Heart left ventricle (tissue), 16 donors: ENCODE measurements at regions not wholly inside any gene's neighbourhood (a gene's known extent, or its start where the extent isn't known, plus 50 kb on each side); places are given as distances from the start of the nearest gene placed in this dataset.

ENCODE experiments used
- ATAC-seq, 4 donors: fragments of 200-7000 bp; cut with Tn5 transposase; one replicate each; pipeline ENCODE4 v1.9.1; 2020 to 2022; ENCODE audit warnings: moderate library complexity in 4 of 4, mild to moderate bottlenecking in 3 of 4, moderate number of reproducible peaks in 1 of 4
- DNase-seq, 5 donors: peaks; one replicate each; pipeline ENCODE4 v3.0.0-alpha.2; 2020
- H3K27ac ChIP-seq, 12 donors: fragments of 200-600 bp; sonication (generic) in 4 of 12; one replicate each; pipeline versions ENCODE4 v1.5.0 to v1.8.0; 2016 to 2022; ENCODE audit warnings: mild to moderate bottlenecking in 2 of 12
- H3K27me3 ChIP-seq, 9 donors: fragments of 200-600 bp; sonication (generic) in 2 of 9; one replicate each; pipeline versions ENCODE4 v1.5.1 to v1.8.0; 2016 to 2022; ENCODE audit warnings: mild to moderate bottlenecking in 3 of 9
- H3K36me3 ChIP-seq, 9 donors: fragments of 200-600 bp; sonication (generic) in 2 of 9; one replicate each; pipeline versions ENCODE4 v1.5.0 to v1.8.0; 2018 to 2022; ENCODE audit warnings: mild to moderate bottlenecking in 2 of 9
- H3K4me1 ChIP-seq, 12 donors: fragments of 200-600 bp; sonication (generic) in 4 of 12; one replicate each; pipeline versions ENCODE4 v1.5.0 to v1.8.0; 2016 to 2022; ENCODE audit warnings: mild to moderate bottlenecking in 3 of 12
- H3K4me3 ChIP-seq, 12 donors: fragments of 200-600 bp; sonication (generic) in 4 of 12; one replicate each; pipeline versions ENCODE4 v1.5.0 to v1.8.0; 2017 to 2022; ENCODE audit warnings: mild to moderate bottlenecking in 9 of 12, moderate library complexity in 4 of 12
- H3K9me3 ChIP-seq, 12 donors: fragments of 200-600 bp; sonication (generic) in 4 of 12; one replicate each; pipeline versions ENCODE4 v1.5.0 to v1.8.0; 2016 to 2022; ENCODE audit warnings: mild to moderate bottlenecking in 1 of 12
- CTCF ChIP-seq, 12 donors: fragments of 200-600 bp; sonication (generic) in 4 of 12; IDR thresholded peaks; one replicate each; pipeline versions ENCODE4 v1.5.0 to v1.8.0; 2018 to 2022; ENCODE audit warnings: antibody characterized with exemption in 12 of 12, mild to moderate bottlenecking in 5 of 12
- POLR2A ChIP-seq, 2 donors: fragments of 450-650 bp; IDR thresholded peaks; one replicate each; pipeline ENCODE4 v1.6.1; 2017; ENCODE audit warnings: antibody characterized with exemption in 2 of 2, mild to moderate bottlenecking in 2 of 2, moderate library complexity in 2 of 2
- WGBS, 4 donors: extraction: QIAGEN DNeasy Blood & Tissue Kit in 2 of 4; methylation state at CpG; one replicate each; pipeline versions ENCODE4 v1.1.5 to v1.1.7; 2013 to 2018; 5-methylcytosine and 5-hydroxymethylcytosine counted together
- intact Hi-C, 10 donors: fragments of 100-400 bp; cut with DNase I; formaldehyde crosslinking; loops; one replicate each; pipeline versions ENCODE4 v1.11.1 to v1.14.2; 2022
- donor health status: ischemic (EF 13 %, LVEDD 7.1; RV severe dilation, severe dysfunction).
- donor health status: healthy with polysubstance abuse.
- donor health status: DM: no; HTN: yes; CAD: no.
- donor health status: DM: no; HTN: no; CAD: no.
- donor health status: ischemic (EF 25% LVEDD 6.9; RV normal size, moderate dysfunction).
- donor health status: ischemic (EF 25% LVEDD 5.7; RV mildly dilated, moderate dysfunction).
- donor health status: healthy.
- donor health status: DM: yes; HTN: yes; CAD: no.
- donor health status: ischemic (EF 35%, LVEDD 5.7; RV mildly dilated, moderate dysfunction).
- donor health status: nonischemic (EF 11% LVEDD 7.7; RV severe dilation, severe dysfunction).
- donor health status: DM: yes; HTN: yes; CAD: no.
- donor health status: PGD.
- donor health status: ischemic (EF 29% LVEDD 5.4; RV normal size, mild dysfunction).
- donor health status: nonischemic (EF 23%, LVEDD 6.1; RV moderate dilation, normal function).

GRCh38 chr10:91335147-91335546 is 75.0 kb upstream of the HECTD2 start:
- Histone ChIP-seq H3K36me3 (no peaks in the 10 kb centered on the region), H3K4me1 (no peaks in the 10 kb centered on the region), H3K4me3 (no peak overlapping the region), H3K27me3 (no peaks in the 10 kb centered on the region), H3K9me3 (no peaks in the 10 kb centered on the region), H3K27ac (no peak overlapping the region)
- DNase-seq (no peak), ATAC-seq (no peak)
- 64 to 72% (median 69%) methylated on average over 3 of the region's 3 CpGs for WGBS, 4 donors
- intact Hi-C loops = no loop called here
- TF ChIP-seq CTCF (IDR thresholded peaks at IDR 0.05) (no peak), POLR2A (IDR thresholded peaks at IDR 0.05) (no peak)

GRCh38 chr10:91339729-91340128 is 70.4 kb upstream of the HECTD2 start:
- no peak for ATAC-seq
- TF ChIP-seq POLR2A (IDR thresholded peaks at IDR 0.05) = no peak
- no peak for TF ChIP-seq CTCF (IDR thresholded peaks at IDR 0.05)
- Histone ChIP-seq H3K27ac (no peak overlapping the region), H3K4me1 (peaks cover 0 to 18% (median 0%) of the 10 kb centered on the region in 12 donors), H3K9me3 (no peaks in the 10 kb centered on the region), H3K36me3 (no peaks in the 10 kb centered on the region), H3K27me3 (no peaks in the 10 kb centered on the region), H3K4me3 (no peak overlapping the region)
- intact Hi-C loops = no loop called here
- no peak for DNase-seq
- 68 to 83% (median 78%) methylated on average over 1 of the region's 1 CpG for WGBS, 4 donors

- no peak for TF ChIP-seq CTCF (IDR thresholded peaks at IDR 0.05)
- TF ChIP-seq POLR2A (IDR thresholded peaks at IDR 0.05) = no peak
- ATAC-seq (peak; percentile 26 to 96 (median 68)), DNase-seq (peak in 2 of 5 donors; percentile 32 to 67)
- intact Hi-C loops = no loop called here
- H3K4me3 ChIP-seq = no peak overlapping the region
- no peaks in the 10 kb centered on the region for H3K36me3 ChIP-seq
- peaks cover 0 to 18% (median 0%) of the 10 kb centered on the region in 12 donors for H3K4me1 ChIP-seq
- H3K27me3 ChIP-seq = no peaks in the 10 kb centered on the region
- 68 to 76% (median 72%) methylated on average over 8 of the region's 8 CpGs for WGBS, 4 donors
- H3K27ac ChIP-seq = peak overlapping the region in 3 of 12 donors; percentile 44 to 62 (median 61)
- H3K9me3 ChIP-seq = no peaks in the 10 kb centered on the region
Measured at GRCh38 chr10:91340613-91341362, 69.4 kb upstream of the HECTD2 start.

GRCh38 chr10:91341686-91342085 is 68.5 kb upstream of the HECTD2 start:
- ATAC-seq (no peak), DNase-seq (no peak)
- peaks cover 0 to 18% (median 0%) of the 10 kb centered on the region in 12 donors for H3K4me1 ChIP-seq
- H3K27me3 ChIP-seq = no peaks in the 10 kb centered on the region
- TF ChIP-seq CTCF (IDR thresholded peaks at IDR 0.05) = no peak
- no peak for TF ChIP-seq POLR2A (IDR thresholded peaks at IDR 0.05)
- no peaks in the 10 kb centered on the region for H3K36me3 ChIP-seq
- H3K27ac ChIP-seq = peak overlapping the region in 2 of 12 donors; percentile 61 to 62
- no peak overlapping the region for H3K4me3 ChIP-seq
- intact Hi-C loops = no loop called here
- no peaks in the 10 kb centered on the region for H3K9me3 ChIP-seq
